ENCODE measurements at regions not wholly inside any gene's neighbourhood (a gene's known extent, or its start where the extent isn't known, plus 50 kb on each side); places are given as distances from the start of the nearest gene placed in this dataset.
"Not testable (repeated sequence)": the region's sequence is repeated elsewhere in the genome, so short reads cannot be mapped to it uniquely, and the experiment has no call there.

- TF ChIP-seq, protein P1, sequence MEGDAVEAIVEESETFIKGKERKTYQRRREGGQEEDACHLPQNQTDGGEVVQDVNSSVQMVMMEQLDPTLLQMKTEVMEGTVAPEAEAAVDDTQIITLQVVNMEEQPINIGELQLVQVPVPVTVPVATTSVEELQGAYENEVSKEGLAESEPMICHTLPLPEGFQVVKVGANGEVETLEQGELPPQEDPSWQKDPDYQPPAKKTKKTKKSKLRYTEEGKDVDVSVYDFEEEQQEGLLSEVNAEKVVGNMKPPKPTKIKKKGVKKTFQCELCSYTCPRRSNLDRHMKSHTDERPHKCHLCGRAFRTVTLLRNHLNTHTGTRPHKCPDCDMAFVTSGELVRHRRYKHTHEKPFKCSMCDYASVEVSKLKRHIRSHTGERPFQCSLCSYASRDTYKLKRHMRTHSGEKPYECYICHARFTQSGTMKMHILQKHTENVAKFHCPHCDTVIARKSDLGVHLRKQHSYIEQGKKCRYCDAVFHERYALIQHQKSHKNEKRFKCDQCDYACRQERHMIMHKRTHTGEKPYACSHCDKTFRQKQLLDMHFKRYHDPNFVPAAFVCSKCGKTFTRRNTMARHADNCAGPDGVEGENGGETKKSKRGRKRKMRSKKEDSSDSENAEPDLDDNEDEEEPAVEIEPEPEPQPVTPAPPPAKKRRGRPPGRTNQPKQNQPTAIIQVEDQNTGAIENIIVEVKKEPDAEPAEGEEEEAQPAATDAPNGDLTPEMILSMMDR (IDR thresholded peaks at IDR 0.05; ENCODE audit: extremely low read depth, missing control alignments) = no peak
- DNase-seq (ENCODE audit: low spot score) = no peak
These were observed 164.5 kb upstream of the ETV3 start for GRCh38 chr1:157302724-157303123.

GRCh38 chr1:157302199-157302497, 164.0 kb upstream of the ETV3 start:
- no peak for DNase-seq (ENCODE audit: low spot score)
- TF ChIP-seq, protein P1 (IDR thresholded peaks at IDR 0.05; ENCODE audit: extremely low read depth, missing control alignments) = no peak

GRCh38 chr1:157301477-157302198, 163.4 kb upstream of the ETV3 start:
- no peak for DNase-seq (ENCODE audit: low spot score)
- TF ChIP-seq, protein P1 (IDR thresholded peaks at IDR 0.05; ENCODE audit: extremely low read depth, missing control alignments) = no peak

GRCh38 chr1:157294387-157295145, 156.4 kb upstream of the ETV3 start:
- DNase-seq (ENCODE audit: low spot score) = not testable (repeated sequence)

DNA sequence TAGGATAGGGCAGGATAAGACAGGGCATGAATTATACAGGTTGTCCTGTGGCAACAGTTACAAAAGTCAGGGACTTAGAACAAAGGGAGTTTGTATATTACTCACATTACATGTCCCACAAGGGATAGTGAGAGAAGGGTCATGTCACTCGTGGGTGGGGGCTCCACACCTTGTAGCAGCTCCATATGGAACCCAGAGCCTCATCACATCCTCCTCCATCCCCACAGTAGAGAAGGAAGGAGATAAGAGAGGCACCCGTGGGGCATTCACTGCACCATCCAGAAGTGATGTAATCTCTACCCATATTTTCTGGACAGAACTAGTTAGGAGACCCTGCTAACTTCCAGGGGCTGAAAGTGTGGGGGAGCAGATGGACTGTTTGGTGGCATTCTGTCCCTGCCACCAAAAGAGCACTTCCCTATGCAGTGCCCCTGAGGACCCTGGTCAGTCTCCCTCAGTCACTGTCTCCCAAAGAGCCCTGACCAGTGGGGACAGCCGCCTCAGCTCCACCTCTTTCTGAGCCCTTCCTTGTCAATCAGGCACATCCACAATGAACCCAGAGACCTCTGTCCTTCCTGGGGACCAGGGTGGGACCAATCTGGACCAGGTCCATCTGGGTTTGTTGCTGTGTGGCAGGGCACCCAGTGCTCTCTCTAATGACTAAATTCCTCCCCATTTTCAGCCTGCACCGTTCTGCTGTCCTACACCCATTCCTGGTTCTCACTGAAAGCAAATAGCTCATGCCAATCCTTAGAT, 154.8 kb upstream of the ETV3 start:
- TF ChIP-seq, protein P1 (IDR thresholded peaks at IDR 0.05; ENCODE audit: extremely low read depth, missing control alignments) = no peak
- DNase-seq (ENCODE audit: low spot score) = no peak

DNA sequence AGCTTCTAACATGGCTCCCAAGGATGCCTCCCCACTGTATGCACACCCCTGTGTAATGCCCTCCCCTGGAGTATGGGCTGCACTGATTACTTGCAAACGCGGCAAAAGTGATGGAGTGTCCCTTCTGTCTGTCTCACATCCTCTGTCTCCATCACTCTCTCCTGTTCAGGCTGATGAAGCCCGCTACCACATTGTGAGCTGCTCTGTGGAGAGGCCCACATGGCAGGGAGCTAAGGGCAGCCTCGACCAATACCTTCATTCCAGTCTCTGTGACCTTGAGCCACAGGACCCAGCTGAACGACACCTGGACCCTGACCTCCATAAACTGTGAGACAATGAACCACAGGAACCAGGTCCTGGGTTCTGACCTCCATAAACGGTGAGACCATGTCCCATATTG, 154.1 kb upstream of the ETV3 start:
- no peak for DNase-seq (ENCODE audit: low spot score)

GRCh38 chr1:157291083-157291482, 152.9 kb upstream of the ETV3 start:
- DNase-seq (ENCODE audit: low spot score) = no peak
- TF ChIP-seq, protein P1 (IDR thresholded peaks at IDR 0.05; ENCODE audit: extremely low read depth, missing control alignments) = no peak

More for the DNA sequence above, 154.1 kb upstream of the ETV3 start:
- TF ChIP-seq, protein P1 (IDR thresholded peaks at IDR 0.05; ENCODE audit: extremely low read depth, missing control alignments) = no peak

Measured in GM20000 (cell line).